GM21360 (cell line): ENCODE measurements at regions not wholly inside any gene's neighbourhood (a gene's known extent, or its start where the extent isn't known, plus 50 kb on each side); places are given as distances from the start of the nearest gene placed in this dataset.
"Not testable (repeated sequence)": the region's sequence is repeated elsewhere in the genome, so short reads cannot be mapped to it uniquely, and the experiment has no call there.

Source experiments
- ATAC-seq: cut with Tn5 transposase; IDR thresholded peaks from one replicate; pipeline ENCODE4 v1.9.1; 2021; ENCODE audit warnings: mild to moderate bottlenecking, moderate library complexity; ENCODE audit not compliant: unreplicated experiment

- ATAC-seq: no peak
These were observed 92.4 kb upstream of the TGM3 start for GRCh38 chr20:2203436-2203835.

GRCh38 chr20:2204021-2204420 is 91.8 kb upstream of the TGM3 start:
- no peak for ATAC-seq

- peak; percentile 66 for ATAC-seq
These were observed 88.6 kb upstream of the TGM3 start for GRCh38 chr20:2206957-2207769.

GRCh38 chr20:2207770-2208097 is 88.1 kb upstream of the TGM3 start:
- no peak for ATAC-seq

GRCh38 chr20:2208897-2209296 is 86.9 kb upstream of the TGM3 start:
- ATAC-seq: no peak

- no peak for ATAC-seq
These were observed 84.9 kb upstream of the TGM3 start for GRCh38 chr20:2210646-2211552.

- ATAC-seq: no peak
These were observed 83.3 kb upstream of the TGM3 start for GRCh38 chr20:2212456-2213015.

- no peak for ATAC-seq
These were observed 82.4 kb upstream of the TGM3 start for GRCh38 chr20:2213401-2213800.

- peak; percentile 49 for ATAC-seq
These were observed 77.8 kb upstream of the TGM3 start for GRCh38 chr20:2217857-2218539.

- ATAC-seq: no peak
These were observed 76.3 kb upstream of the TGM3 start for GRCh38 chr20:2219481-2220006.

- no peak for ATAC-seq
These were observed 75.5 kb upstream of the TGM3 start for GRCh38 chr20:2220298-2220697.

- no peak for ATAC-seq
These were observed 73.9 kb upstream of the TGM3 start for GRCh38 chr20:2221921-2222320.

GRCh38 chr20:2223558-2224367 is 72.0 kb upstream of the TGM3 start:
- ATAC-seq: no peak

GRCh38 chr20:2224368-2224639 is 71.5 kb upstream of the TGM3 start:
- ATAC-seq: no peak

- ATAC-seq: not testable (repeated sequence)
These were observed 68.5 kb upstream of the TGM3 start for GRCh38 chr20:2227285-2227684.

GRCh38 chr20:2227861-2228260 is 67.9 kb upstream of the TGM3 start:
- no peak for ATAC-seq

- no peak for ATAC-seq
These were observed 66.9 kb upstream of the TGM3 start for GRCh38 chr20:2228926-2229325.

GRCh38 chr20:2230726-2231488 is 64.9 kb upstream of the TGM3 start:
- ATAC-seq: no peak

- ATAC-seq: no peak
These were observed 64.1 kb upstream of the TGM3 start for GRCh38 chr20:2231701-2232100.
